Activated CD4-positive, alpha-beta T cell treated with anti-CD3 and anti-CD28 coated beads for 36 hours (primary cell): ENCODE measurements at regions not wholly inside any gene's neighbourhood (a gene's known extent, or its start where the extent isn't known, plus 50 kb on each side); places are given as distances from the start of the nearest gene placed in this dataset.
"Not testable (repeated sequence)": the region's sequence is repeated elsewhere in the genome, so short reads cannot be mapped to it uniquely, and the experiment has no call there.

ENCODE experiments used
- ATAC-seq: fragments of 200-7000 bp; cut with Tn5 transposase; one replicate; pipeline ENCODE4 v1.10.0; 2021; ENCODE audit warnings: mild to moderate bottlenecking, moderate library complexity
- CTCF ChIA-PET: fragments of 350-600 bp; sonication (Branson Sonifier 250); formaldehyde crosslinking; loops from one replicate; lab custom pipeline; 2021; ENCODE audit warnings: antibody characterized with exemption; lab: Charles Lee
- POLR2A ChIA-PET: fragments of 350-600 bp; sonication (Branson Sonifier 250); formaldehyde crosslinking; loops from one replicate; lab custom pipeline; 2021; ENCODE audit warnings: antibody characterized with exemption, inconsistent platforms; lab: Charles Lee
- DNase-seq: peaks from one replicate; pipeline ENCODE4 v3.0.0-alpha.2; 2020
- H3K27ac Mint-ChIP-seq: one replicate; pipeline ENCODE4 v1.8.0; 2021; ENCODE audit warnings: mixed read lengths
- H3K27me3 Mint-ChIP-seq: one replicate; pipeline ENCODE4 v1.8.0; 2021; ENCODE audit warnings: mixed read lengths
- H3K36me3 Mint-ChIP-seq: one replicate; pipeline ENCODE4 v1.8.0; 2021; ENCODE audit warnings: low read depth, mixed read lengths
- H3K4me1 Mint-ChIP-seq: one replicate; pipeline ENCODE4 v1.8.0; 2021; ENCODE audit warnings: mixed read lengths
- H3K4me3 Mint-ChIP-seq: one replicate; pipeline ENCODE4 v1.8.0; 2021; ENCODE audit warnings: mild to moderate bottlenecking, moderate library complexity, mixed read lengths
- H3K9me3 Mint-ChIP-seq: one replicate; pipeline ENCODE4 v1.8.0; 2021; ENCODE audit warnings: low read depth, mixed read lengths
- intact Hi-C, 2 experiments: fragments of 100-400 bp; cut with DNase I in 1 of 2; cut with micrococcal nuclease in 1 of 2; formaldehyde crosslinking; loops; one replicate each; pipeline versions ENCODE4 v1.14.2 to v1.15.1; 2022 to 2024; cut with DNase I, micrococcal nuclease

DNA sequence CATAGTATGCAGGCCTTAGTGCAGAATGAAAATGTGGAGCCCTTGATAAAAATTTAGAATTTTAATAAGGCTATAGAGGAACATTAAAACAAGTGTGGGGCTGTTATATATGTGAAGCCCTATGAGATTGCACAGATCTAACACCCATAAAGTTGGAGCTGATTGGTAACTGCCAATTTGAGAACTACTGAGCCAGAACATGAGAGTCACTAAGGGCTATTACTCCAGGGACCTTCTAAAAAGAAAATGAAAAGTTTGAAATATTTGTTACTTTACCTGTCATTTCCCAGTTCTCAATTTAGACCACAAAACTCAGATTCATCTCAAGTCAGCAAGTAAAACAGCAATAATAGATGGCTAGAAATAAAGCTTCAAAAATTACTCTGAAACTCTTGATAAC is 898.6 kb downstream of the TLE1 start:
- ChIA-PET CTCF (no interaction called here), POLR2A (no interaction called here)
- H3K4me3 Mint-ChIP-seq: no peak overlapping the region
- H3K9me3 Mint-ChIP-seq: no peaks in the 10 kb centered on the region
- DNase-seq: no peak
- no peak for ATAC-seq
- no peaks in the 10 kb centered on the region for H3K4me1 Mint-ChIP-seq
- H3K27ac Mint-ChIP-seq: no peak overlapping the region
- intact Hi-C loops: no loop called here
- no peaks in the 10 kb centered on the region for H3K36me3 Mint-ChIP-seq
- no peaks in the 10 kb centered on the region for H3K27me3 Mint-ChIP-seq

DNA sequence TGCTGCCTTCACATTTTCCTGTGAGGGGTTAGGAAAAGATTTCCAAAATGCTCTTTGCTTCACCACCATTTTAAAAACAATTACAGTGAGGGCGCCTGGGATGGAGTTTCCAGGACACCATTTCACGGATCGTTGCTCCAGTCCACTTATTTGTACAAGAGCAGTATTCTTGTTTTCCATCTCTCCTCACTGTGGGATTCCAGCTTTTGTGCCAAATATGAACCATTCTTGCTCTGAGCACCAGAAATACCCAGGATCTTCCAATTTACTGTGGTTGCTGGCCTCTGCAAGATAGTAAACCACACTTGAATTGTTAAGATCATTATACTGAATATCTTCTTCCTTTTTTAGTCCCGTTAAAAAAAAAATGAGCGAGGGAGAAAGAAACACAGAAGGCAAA is 899.5 kb downstream of the TLE1 start:
- no peaks in the 10 kb centered on the region for H3K9me3 Mint-ChIP-seq
- no peak for ATAC-seq
- H3K27me3 Mint-ChIP-seq: no peaks in the 10 kb centered on the region
- intact Hi-C loops: no loop called here
- no peak overlapping the region for H3K27ac Mint-ChIP-seq
- ChIA-PET CTCF (no interaction called here), POLR2A (no interaction called here)
- no peak overlapping the region for H3K4me3 Mint-ChIP-seq
- no peaks in the 10 kb centered on the region for H3K36me3 Mint-ChIP-seq
- DNase-seq: no peak
- H3K4me1 Mint-ChIP-seq: no peaks in the 10 kb centered on the region

DNA sequence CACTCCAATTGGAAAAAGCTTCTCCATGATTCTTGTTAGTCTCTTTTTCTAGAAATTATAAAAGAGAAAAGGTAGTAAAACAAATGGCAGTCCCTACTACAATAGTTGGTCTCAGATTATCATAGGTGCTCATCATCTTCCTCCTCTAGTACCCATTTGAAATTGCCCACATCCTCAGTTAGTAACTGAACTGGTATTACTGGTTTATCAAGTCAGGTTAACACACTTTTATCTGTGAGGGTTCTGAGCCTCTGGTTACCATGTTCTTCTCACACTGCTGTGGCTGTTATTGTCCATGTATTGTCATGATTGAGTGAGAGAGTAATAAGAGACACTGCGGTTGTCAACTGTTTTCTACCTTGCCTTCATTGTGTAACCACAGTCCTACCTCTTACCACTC is 901.7 kb downstream of the TLE1 start:
- POLR2A ChIA-PET: no interaction called here
- intact Hi-C loops: no loop called here

GRCh38 chr9:80784647-80785046 is 904.7 kb downstream of the TLE1 start:
- H3K4me1 Mint-ChIP-seq: no peaks in the 10 kb centered on the region
- H3K27me3 Mint-ChIP-seq: no peaks in the 10 kb centered on the region
- ChIA-PET POLR2A (no interaction called here), CTCF (no interaction called here)
- intact Hi-C loops: no loop called here
- ATAC-seq (no peak), DNase-seq (no peak)
- no peaks in the 10 kb centered on the region for H3K36me3 Mint-ChIP-seq
- no peaks in the 10 kb centered on the region for H3K9me3 Mint-ChIP-seq
- no peak overlapping the region for H3K4me3 Mint-ChIP-seq
- no peak overlapping the region for H3K27ac Mint-ChIP-seq

More for the DNA sequence above, 901.7 kb downstream of the TLE1 start:
- Mint-ChIP-seq H3K27me3 (no peaks in the 10 kb centered on the region), H3K9me3 (no peaks in the 10 kb centered on the region), H3K4me1 (no peaks in the 10 kb centered on the region), H3K27ac (no peak overlapping the region), H3K4me3 (no peak overlapping the region), H3K36me3 (no peaks in the 10 kb centered on the region)
- CTCF ChIA-PET: no interaction called here
- DNase-seq: no peak
- no peak for ATAC-seq

DNA sequence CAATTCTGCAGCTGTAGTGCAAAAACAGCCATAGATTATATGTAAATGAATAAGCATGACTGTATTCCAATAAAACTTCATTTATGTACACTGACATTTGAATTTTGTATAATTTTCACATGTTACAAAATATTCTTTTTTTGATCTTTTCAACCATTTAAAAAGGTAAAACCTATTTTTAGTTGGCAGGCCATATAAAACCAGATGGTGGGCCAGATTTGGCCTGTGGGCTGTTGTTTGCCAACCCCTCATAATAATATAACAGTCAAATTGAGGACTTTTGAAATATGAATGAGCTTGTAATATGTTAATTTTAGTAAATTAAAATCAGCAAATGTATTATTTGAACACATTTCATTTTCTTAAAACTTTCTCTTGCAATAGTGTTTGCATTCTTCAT is 913.4 kb downstream of the TLE1 start:
- ATAC-seq: no peak
- ChIA-PET CTCF (no interaction called here), POLR2A (interaction anchor here (0.7 kb wide), 1 partner anchor 25 kb away, joined by 3 read pairs; no protein-coding TSS in a partner anchor)
- no peaks in the 10 kb centered on the region for H3K9me3 Mint-ChIP-seq
- H3K27ac Mint-ChIP-seq: no peak overlapping the region
- DNase-seq: no peak
- H3K4me3 Mint-ChIP-seq: no peak overlapping the region
- no peaks in the 10 kb centered on the region for H3K27me3 Mint-ChIP-seq
- intact Hi-C loops: no loop called here
- no peaks in the 10 kb centered on the region for H3K36me3 Mint-ChIP-seq
- no peaks in the 10 kb centered on the region for H3K4me1 Mint-ChIP-seq

DNA sequence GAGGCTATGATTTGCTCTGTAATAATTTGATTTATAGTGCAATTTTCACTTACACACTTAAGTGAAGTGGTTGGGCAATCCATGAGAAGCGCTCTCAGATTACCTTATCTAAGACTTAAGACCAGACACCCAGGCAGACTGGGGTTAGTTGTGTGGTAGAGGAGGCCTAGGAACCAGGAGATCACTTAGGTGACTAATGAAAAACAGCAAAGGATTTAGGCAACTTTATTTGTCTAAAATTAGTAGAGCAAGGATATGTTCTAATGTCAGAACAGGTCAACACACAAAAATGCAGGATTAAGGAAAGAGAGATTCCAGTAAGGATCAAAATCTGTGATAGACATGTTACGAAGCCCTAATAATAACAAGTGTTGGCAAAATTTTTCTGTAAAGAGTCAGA is 913.8 kb downstream of the TLE1 start:
- Mint-ChIP-seq H3K36me3 (no peaks in the 10 kb centered on the region), H3K9me3 (no peaks in the 10 kb centered on the region), H3K27ac (no peak overlapping the region), H3K4me3 (no peak overlapping the region), H3K4me1 (no peaks in the 10 kb centered on the region), H3K27me3 (no peaks in the 10 kb centered on the region)
- ATAC-seq (no peak), DNase-seq (no peak)
- POLR2A ChIA-PET: no interaction called here
- CTCF ChIA-PET: no interaction called here
- intact Hi-C loops: no loop called here

GRCh38 chr9:80771555-80772347 is 917.6 kb downstream of the TLE1 start:
- H3K4me3 Mint-ChIP-seq: no peak overlapping the region
- H3K9me3 Mint-ChIP-seq: peaks cover 1% of the 10 kb centered on the region
- ATAC-seq: no peak
- no peaks in the 10 kb centered on the region for H3K27me3 Mint-ChIP-seq
- ChIA-PET POLR2A (no interaction called here), CTCF (interaction anchor here (0.6 kb wide), 1 partner anchor 581 kb away, joined by 3 read pairs; no protein-coding TSS in a partner anchor)
- no peak for DNase-seq
- intact Hi-C loops: no loop called here
- no peak overlapping the region for H3K27ac Mint-ChIP-seq
- H3K4me1 Mint-ChIP-seq: no peaks in the 10 kb centered on the region
- no peaks in the 10 kb centered on the region for H3K36me3 Mint-ChIP-seq

GRCh38 chr9:80763536-80763935 is 925.8 kb downstream of the TLE1 start:
- ATAC-seq (no peak), DNase-seq (no peak)
- Mint-ChIP-seq H3K27ac (no peak overlapping the region), H3K36me3 (no peaks in the 10 kb centered on the region), H3K27me3 (no peaks in the 10 kb centered on the region), H3K4me3 (no peak overlapping the region), H3K4me1 (no peaks in the 10 kb centered on the region), H3K9me3 (no peaks in the 10 kb centered on the region)
- ChIA-PET CTCF (no interaction called here), POLR2A (no interaction called here)
- intact Hi-C loops: no loop called here

DNA sequence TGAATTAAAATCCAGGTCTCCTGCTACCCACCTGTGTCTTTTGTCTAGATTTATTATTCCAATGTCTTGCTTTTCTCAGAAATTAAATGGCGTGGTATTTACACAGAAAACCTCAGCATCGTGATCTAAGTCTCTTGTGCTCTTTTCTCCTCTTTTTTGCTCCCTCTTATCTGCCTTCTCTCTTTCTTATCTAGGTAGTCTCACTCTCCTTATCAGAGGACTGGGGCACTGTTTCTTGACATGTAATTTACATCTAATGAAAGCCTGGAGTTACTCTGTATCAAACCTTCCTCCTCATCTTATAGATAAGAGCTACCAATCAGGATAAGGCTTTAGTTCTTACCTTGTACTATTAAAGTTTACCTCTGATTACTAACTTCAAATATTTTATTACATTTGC is 933.8 kb downstream of the TLE1 start:
- Mint-ChIP-seq H3K4me3 (no peak overlapping the region), H3K27me3 (no peaks in the 10 kb centered on the region), H3K36me3 (no peaks in the 10 kb centered on the region), H3K4me1 (no peaks in the 10 kb centered on the region), H3K9me3 (no peaks in the 10 kb centered on the region), H3K27ac (no peak overlapping the region)
- POLR2A ChIA-PET: no interaction called here
- ATAC-seq (no peak), DNase-seq (no peak)
- CTCF ChIA-PET: no interaction called here
- intact Hi-C loops: no loop called here

GRCh38 chr9:80747056-80747455 is 942.3 kb downstream of the TLE1 start:
- H3K9me3 Mint-ChIP-seq, H3K4me3 Mint-ChIP-seq, H3K27ac Mint-ChIP-seq, ATAC-seq, POLR2A ChIA-PET, H3K36me3 Mint-ChIP-seq, intact Hi-C loops, DNase-seq, H3K4me1 Mint-ChIP-seq, H3K27me3 Mint-ChIP-seq, CTCF ChIA-PET: not testable (repeated sequence)

DNA sequence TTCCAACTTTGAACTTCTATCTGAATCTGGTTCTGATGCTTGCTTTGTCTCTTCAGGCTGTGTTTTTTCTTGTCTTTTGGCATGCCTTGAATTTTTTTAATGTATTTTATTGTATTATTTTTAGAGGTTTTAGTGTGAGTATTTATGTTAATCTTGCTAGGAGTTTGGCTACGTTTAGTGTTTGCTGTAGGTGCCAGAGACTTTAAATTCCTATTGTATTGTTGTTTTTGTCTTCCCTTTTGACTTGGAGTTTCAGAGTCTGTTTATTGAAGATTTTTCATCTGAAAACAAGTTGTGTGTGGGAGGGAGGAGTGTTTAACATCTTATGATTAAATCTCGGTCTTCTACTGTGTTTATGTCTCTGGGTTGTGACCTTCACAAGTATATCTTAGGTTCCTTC is 956.8 kb downstream of the TLE1 start:
- no peaks in the 10 kb centered on the region for H3K36me3 Mint-ChIP-seq
- peaks cover 1% of the 10 kb centered on the region for H3K9me3 Mint-ChIP-seq
- H3K4me1 Mint-ChIP-seq: no peaks in the 10 kb centered on the region
- no peaks in the 10 kb centered on the region for H3K27me3 Mint-ChIP-seq
- intact Hi-C loops: no loop called here
- no peak overlapping the region for H3K27ac Mint-ChIP-seq
- CTCF ChIA-PET: no interaction called here
- POLR2A ChIA-PET: no interaction called here
- no peak for DNase-seq
- ATAC-seq: no peak
- H3K4me3 Mint-ChIP-seq: no peak overlapping the region

DNA sequence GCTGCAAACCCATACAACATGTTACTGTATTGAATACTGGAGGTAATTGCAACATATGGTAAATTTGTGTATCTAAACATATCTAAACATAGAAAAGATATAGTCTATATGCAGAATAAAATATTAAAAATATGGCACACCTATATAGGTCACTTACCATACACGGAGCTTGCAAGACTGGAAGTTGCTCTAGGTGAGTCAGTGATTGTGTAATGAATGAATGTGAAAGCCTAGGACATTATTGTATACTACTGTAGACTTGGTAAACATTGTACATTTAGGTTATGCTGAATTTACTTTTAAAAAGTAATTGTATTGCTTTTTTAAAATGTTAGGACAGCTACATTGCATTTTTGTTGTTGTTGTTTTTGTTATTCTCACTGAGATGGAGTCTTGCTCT is 968.8 kb downstream of the TLE1 start:
- intact Hi-C loops: no loop called here
- Mint-ChIP-seq H3K27ac (no peak overlapping the region), H3K4me3 (no peak overlapping the region), H3K27me3 (no peaks in the 10 kb centered on the region), H3K9me3 (peaks cover 9% of the 10 kb centered on the region), H3K4me1 (no peaks in the 10 kb centered on the region), H3K36me3 (no peaks in the 10 kb centered on the region)
- ATAC-seq: no peak
- POLR2A ChIA-PET: no interaction called here
- no peak for DNase-seq
- CTCF ChIA-PET: no interaction called here
